ENCODE measurements at regions not wholly inside any gene's neighbourhood (a gene's known extent, or its start where the extent isn't known, plus 50 kb on each side); places are given as distances from the start of the nearest gene placed in this dataset.

DNA sequence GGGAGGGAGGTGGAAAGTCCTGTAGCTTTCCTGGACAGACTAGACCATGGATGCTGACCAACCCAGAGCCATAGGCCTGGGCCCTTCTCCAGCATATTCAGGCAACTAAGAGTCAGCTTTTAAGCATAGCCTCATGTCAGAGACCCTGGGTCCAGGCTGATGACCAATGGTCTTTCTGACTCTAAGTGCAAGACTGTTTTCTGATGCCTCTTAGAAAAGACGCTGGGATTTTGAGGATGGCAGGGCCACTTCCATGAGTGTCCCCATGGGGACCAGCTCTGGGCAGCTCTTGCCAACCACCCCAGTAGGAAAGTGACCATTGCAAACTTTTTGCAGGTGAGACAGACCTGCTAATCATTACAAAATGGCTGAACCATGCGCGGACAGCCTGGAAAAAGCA, 135.6 kb upstream of the KL start:
- Histone ChIP-seq H3K27ac (ENCODE audit: control insufficient read depth, insufficient read depth) (no peak overlapping the region), H3K27me3 (replicated peaks in 1 of 2; ENCODE audit: control insufficient read depth in 2 of 2, insufficient read depth in 2 of 2, low read length in 1 of 2) (no peaks in the 10 kb centered on the region), H3K4me1 (ENCODE audit: control insufficient read depth, insufficient read depth, low read length) (no peaks in the 10 kb centered on the region), H3K4me3 (no peak overlapping the region), H3K36me3 (ENCODE audit: control insufficient read depth in 2 of 2, insufficient read depth in 2 of 2, low read length in 1 of 2) (no peaks in the 10 kb centered on the region), H3K9ac (ENCODE audit: control insufficient read depth, insufficient read depth, low read length) (no peak overlapping the region), H3K4me2 (ENCODE audit: control insufficient read depth, insufficient read depth) (no peak overlapping the region), H2AFZ (ENCODE audit: control insufficient read depth, low read depth, low read length) (no peak overlapping the region), H3K79me2 (ENCODE audit: control insufficient read depth, insufficient read depth, low read length) (no peaks in the 10 kb centered on the region), H3K9me3 (replicated peaks; ENCODE audit: control insufficient read depth, insufficient read depth, low read length) (no peaks in the 10 kb centered on the region), H4K20me1 (ENCODE audit: control insufficient read depth, insufficient read depth) (no peaks in the 10 kb centered on the region)
- ChIA-PET SMC1A (ENCODE audit: uncharacterized antibody, unreplicated experiment) (no interaction called here), RAD21 (ENCODE audit: unreplicated experiment) (no interaction called here), POLR2A (interaction anchor here (1.0 kb wide), 1 partner anchor 41 kb away, joined by 5 read pairs; no protein-coding TSS in a partner anchor), CTCF (no interaction called here)
- in situ Hi-C loops (cut with MboI) (no loop called here), intact Hi-C loops (cut with micrococcal nuclease; ENCODE audit: unreplicated experiment) (no loop called here)
- no peak for DNase-seq (ENCODE audit: low read depth, low spot score)
- ATAC-seq: no peak
- WGBS (ENCODE audit: insufficient coverage, insufficient replicate concordance, low lambda C conversion rate, missing lambda C conversion rate): 76% methylated on average over 3 of the region's 3 CpGs
- TF ChIP-seq, protein P1, sequence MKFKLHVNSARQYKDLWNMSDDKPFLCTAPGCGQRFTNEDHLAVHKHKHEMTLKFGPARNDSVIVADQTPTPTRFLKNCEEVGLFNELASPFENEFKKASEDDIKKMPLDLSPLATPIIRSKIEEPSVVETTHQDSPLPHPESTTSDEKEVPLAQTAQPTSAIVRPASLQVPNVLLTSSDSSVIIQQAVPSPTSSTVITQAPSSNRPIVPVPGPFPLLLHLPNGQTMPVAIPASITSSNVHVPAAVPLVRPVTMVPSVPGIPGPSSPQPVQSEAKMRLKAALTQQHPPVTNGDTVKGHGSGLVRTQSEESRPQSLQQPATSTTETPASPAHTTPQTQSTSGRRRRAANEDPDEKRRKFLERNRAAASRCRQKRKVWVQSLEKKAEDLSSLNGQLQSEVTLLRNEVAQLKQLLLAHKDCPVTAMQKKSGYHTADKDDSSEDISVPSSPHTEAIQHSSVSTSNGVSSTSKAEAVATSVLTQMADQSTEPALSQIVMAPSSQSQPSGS (IDR thresholded peaks at IDR 0.05; ENCODE audit: low read length): no peak
- no TSS peak for BruUV-seq (replicated peaks)
- FAIRE-seq: no peak

GRCh38 chr13:32881074-32881776, 135.0 kb upstream of the KL start:
- intact Hi-C loops (cut with micrococcal nuclease; ENCODE audit: unreplicated experiment) (no loop called here), in situ Hi-C loops (cut with MboI) (no loop called here)
- ChIA-PET RAD21 (ENCODE audit: unreplicated experiment) (no interaction called here), SMC1A (ENCODE audit: uncharacterized antibody, unreplicated experiment) (no interaction called here), CTCF (interaction anchor here (0.5 kb wide), 1 partner anchor 434 kb away, joined by 3 read pairs; no protein-coding TSS in a partner anchor), POLR2A (interaction anchor here (1.0 kb wide), 1 partner anchor 42 kb away, joined by 5 read pairs; no protein-coding TSS in a partner anchor)
- ATAC-seq (no peak), FAIRE-seq (no peak), DNase-seq (ENCODE audit: low read depth, low spot score) (no peak)
- no peak overlapping the region for H3K4me2 ChIP-seq (ENCODE audit: control insufficient read depth, insufficient read depth)
- H3K9ac ChIP-seq (ENCODE audit: control insufficient read depth, insufficient read depth, low read length): no peak overlapping the region
- no peaks in the 10 kb centered on the region for H4K20me1 ChIP-seq (ENCODE audit: control insufficient read depth, insufficient read depth)
- H3K36me3 ChIP-seq (ENCODE audit: control insufficient read depth in 2 of 2, insufficient read depth in 2 of 2, low read length in 1 of 2): no peaks in the 10 kb centered on the region
- no peak overlapping the region for H3K27ac ChIP-seq (ENCODE audit: control insufficient read depth, insufficient read depth)
- H3K4me3 ChIP-seq: no peak overlapping the region
- no peak overlapping the region for H2AFZ ChIP-seq (ENCODE audit: control insufficient read depth, low read depth, low read length)
- no peaks in the 10 kb centered on the region for H3K4me1 ChIP-seq (ENCODE audit: control insufficient read depth, insufficient read depth, low read length)
- no peaks in the 10 kb centered on the region for H3K79me2 ChIP-seq (ENCODE audit: control insufficient read depth, insufficient read depth, low read length)
- BruUV-seq (replicated peaks): no TSS peak
- no peaks in the 10 kb centered on the region for H3K9me3 ChIP-seq (replicated peaks; ENCODE audit: control insufficient read depth, insufficient read depth, low read length)
- WGBS (ENCODE audit: insufficient coverage, insufficient replicate concordance, low lambda C conversion rate, missing lambda C conversion rate): 26% methylated on average over 2 of the region's 2 CpGs
- no peaks in the 10 kb centered on the region for H3K27me3 ChIP-seq (replicated peaks in 1 of 2; ENCODE audit: control insufficient read depth in 2 of 2, insufficient read depth in 2 of 2, low read length in 1 of 2)
- TF ChIP-seq MTA2 (IDR thresholded peaks at IDR 0.05; ENCODE audit: low read depth) (no peak), MYB (IDR thresholded peaks at IDR 0.05; ENCODE audit: borderline replicate concordance, low read depth, low read length) (no peak), TAF1 (IDR thresholded peaks at IDR 0.05; ENCODE audit: borderline replicate concordance, low read depth, low read length) (no peak), KDM1A (IDR thresholded peaks at IDR 0.05; ENCODE audit: borderline replicate concordance) (no peak)
- TF ChIP-seq, protein P2, sequence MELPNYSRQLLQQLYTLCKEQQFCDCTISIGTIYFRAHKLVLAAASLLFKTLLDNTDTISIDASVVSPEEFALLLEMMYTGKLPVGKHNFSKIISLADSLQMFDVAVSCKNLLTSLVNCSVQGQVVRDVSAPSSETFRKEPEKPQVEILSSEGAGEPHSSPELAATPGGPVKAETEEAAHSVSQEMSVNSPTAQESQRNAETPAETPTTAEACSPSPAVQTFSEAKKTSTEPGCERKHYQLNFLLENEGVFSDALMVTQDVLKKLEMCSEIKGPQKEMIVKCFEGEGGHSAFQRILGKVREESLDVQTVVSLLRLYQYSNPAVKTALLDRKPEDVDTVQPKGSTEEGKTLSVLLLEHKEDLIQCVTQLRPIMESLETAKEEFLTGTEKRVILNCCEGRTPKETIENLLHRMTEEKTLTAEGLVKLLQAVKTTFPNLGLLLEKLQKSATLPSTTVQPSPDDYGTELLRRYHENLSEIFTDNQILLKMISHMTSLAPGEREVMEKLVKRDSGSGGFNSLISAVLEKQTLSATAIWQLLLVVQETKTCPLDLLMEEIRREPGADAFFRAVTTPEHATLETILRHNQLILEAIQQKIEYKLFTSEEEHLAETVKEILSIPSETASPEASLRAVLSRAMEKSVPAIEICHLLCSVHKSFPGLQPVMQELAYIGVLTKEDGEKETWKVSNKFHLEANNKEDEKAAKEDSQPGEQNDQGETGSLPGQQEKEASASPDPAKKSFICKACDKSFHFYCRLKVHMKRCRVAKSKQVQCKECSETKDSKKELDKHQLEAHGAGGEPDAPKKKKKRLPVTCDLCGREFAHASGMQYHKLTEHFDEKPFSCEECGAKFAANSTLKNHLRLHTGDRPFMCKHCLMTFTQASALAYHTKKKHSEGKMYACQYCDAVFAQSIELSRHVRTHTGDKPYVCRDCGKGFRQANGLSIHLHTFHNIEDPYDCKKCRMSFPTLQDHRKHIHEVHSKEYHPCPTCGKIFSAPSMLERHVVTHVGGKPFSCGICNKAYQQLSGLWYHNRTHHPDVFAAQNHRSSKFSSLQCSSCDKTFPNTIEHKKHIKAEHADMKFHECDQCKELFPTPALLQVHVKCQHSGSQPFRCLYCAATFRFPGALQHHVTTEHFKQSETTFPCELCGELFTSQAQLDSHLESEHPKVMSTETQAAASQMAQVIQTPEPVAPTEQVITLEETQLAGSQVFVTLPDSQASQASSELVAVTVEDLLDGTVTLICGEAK (IDR thresholded peaks at IDR 0.05; ENCODE audit: borderline replicate concordance): no peak
- TF ChIP-seq, protein P3, sequence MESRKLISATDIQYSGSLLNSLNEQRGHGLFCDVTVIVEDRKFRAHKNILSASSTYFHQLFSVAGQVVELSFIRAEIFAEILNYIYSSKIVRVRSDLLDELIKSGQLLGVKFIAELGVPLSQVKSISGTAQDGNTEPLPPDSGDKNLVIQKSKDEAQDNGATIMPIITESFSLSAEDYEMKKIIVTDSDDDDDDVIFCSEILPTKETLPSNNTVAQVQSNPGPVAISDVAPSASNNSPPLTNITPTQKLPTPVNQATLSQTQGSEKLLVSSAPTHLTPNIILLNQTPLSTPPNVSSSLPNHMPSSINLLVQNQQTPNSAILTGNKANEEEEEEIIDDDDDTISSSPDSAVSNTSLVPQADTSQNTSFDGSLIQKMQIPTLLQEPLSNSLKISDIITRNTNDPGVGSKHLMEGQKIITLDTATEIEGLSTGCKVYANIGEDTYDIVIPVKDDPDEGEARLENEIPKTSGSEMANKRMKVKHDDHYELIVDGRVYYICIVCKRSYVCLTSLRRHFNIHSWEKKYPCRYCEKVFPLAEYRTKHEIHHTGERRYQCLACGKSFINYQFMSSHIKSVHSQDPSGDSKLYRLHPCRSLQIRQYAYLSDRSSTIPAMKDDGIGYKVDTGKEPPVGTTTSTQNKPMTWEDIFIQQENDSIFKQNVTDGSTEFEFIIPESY (IDR thresholded peaks at IDR 0.05): no peak
